GM12875 (cell line): ENCODE measurements at regions not wholly inside any gene's neighbourhood (a gene's known extent, or its start where the extent isn't known, plus 50 kb on each side); places are given as distances from the start of the nearest gene placed in this dataset.
"Not testable (repeated sequence)": the region's sequence is repeated elsewhere in the genome, so short reads cannot be mapped to it uniquely, and the experiment has no call there.

ENCODE experiments used
- H3K4me3 ChIP-seq: one replicate; pipeline ENCODE4 v1.5.1; 2011; ENCODE audit warnings: low read depth, low read length, control low read depth
- TF ChIP-seq, protein P1 (sequence below): IDR thresholded peaks from 2 replicates; pipeline ENCODE4 v1.5.1; 2011; ENCODE audit warnings: low read depth, mild to moderate bottlenecking, control low read depth, inconsistent platforms, low read length, moderate library complexity, borderline replicate concordance; ENCODE audit not compliant: insufficient read depth

DNA sequence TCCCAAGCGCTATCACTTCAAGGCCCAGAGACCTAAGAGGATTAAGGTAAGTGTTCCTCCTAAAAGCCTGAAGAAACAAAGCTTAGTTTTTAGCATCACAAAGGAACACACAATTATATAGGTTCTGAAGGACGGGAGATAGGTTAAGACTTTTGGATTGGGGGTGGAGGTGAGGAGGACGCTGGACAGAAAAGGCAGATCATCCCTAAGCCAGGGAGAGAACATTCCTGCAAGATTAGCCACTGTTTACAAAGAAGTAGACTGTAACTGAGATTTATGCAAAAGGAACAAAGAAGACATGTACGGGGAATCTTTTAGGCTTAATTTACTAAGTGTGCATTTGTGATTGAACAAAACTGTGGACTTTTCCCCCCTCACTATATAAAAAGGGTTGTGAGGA, 184.1 kb upstream of the IRX5 start:
- TF ChIP-seq, protein P1, sequence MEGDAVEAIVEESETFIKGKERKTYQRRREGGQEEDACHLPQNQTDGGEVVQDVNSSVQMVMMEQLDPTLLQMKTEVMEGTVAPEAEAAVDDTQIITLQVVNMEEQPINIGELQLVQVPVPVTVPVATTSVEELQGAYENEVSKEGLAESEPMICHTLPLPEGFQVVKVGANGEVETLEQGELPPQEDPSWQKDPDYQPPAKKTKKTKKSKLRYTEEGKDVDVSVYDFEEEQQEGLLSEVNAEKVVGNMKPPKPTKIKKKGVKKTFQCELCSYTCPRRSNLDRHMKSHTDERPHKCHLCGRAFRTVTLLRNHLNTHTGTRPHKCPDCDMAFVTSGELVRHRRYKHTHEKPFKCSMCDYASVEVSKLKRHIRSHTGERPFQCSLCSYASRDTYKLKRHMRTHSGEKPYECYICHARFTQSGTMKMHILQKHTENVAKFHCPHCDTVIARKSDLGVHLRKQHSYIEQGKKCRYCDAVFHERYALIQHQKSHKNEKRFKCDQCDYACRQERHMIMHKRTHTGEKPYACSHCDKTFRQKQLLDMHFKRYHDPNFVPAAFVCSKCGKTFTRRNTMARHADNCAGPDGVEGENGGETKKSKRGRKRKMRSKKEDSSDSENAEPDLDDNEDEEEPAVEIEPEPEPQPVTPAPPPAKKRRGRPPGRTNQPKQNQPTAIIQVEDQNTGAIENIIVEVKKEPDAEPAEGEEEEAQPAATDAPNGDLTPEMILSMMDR: no peak
- H3K4me3 ChIP-seq: no peak overlapping the region

DNA sequence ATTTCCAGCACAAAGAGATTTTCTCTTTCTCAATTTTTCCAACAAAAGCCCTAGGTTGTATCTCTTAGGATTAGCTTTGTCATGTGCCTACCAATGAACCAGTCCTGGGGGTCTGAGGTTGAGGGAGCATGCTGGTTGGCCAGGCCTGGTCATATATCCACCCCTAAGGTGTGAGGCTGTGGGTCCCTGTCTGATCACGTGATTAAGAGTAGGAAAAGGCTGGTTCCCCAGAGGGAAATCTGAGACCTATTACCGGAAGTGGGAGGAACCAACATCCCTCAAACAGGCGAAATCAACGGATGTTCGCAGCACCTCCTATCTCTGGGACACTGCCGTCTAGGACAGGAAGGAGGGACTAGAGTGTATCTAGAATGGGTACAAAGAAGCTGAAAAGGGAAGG, 185.7 kb upstream of the IRX5 start:
- TF ChIP-seq, protein P1: no peak

DNA sequence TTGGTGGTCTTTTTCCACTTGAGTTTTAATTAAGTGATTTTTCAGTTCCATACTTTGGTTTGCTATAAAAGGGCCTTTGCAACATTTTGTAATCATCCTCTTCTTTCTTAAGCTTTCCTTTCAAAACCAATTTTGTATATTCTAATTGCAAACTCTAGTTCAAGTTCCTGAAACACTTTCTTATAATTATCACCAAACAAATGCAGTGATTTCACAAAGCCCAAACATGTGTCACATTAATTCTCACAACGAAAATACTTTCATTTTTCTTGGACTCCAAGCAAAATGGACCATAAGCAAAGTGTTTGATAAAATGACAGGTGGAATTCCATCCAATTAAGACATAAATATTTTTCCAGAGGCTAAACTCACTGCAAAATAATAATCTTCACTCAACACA, 188.2 kb upstream of the IRX5 start:
- TF ChIP-seq, protein P1: no peak
- H3K4me3 ChIP-seq: no peak overlapping the region

More for the DNA sequence above, 185.7 kb upstream of the IRX5 start:
- no peak overlapping the region for H3K4me3 ChIP-seq

DNA sequence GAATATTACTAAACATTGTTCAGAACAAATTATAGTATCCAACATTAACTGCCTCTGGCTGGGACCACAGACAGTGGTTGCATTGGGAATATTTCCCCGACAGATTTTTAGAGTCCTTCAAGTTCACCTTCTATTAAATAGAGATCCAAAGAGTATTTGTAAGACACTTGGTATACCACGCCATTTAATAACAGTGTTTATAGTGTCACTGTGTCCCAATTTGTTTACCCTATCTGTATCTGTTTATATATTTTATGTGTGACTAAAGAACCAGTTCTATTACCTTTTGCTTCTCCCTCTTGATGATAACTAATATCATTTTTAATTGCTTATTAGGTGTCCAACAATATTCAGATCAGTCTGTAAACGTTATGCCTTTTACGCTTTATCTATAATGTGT, 191.3 kb upstream of the IRX5 start:
- TF ChIP-seq, protein P1: no peak
- no peak overlapping the region for H3K4me3 ChIP-seq

DNA sequence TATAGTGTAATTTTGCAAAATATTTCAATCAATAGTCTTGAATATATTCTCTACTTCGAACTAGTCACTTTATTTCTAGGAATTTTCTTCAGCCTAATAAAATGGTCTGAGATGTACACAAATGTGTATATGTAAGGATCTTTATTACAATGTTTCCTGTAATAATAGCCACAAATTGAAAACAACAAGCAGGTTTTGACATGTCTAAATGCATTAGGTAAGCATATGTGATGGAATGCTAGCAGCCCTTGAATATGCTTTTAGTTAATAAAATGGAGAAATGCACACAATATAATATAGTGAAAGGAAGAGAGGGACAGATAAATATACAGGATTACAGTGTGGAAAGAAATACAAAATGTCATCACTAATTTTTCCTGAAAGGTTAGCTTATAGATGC, 196.5 kb upstream of the IRX5 start:
- TF ChIP-seq, protein P1: no peak
- H3K4me3 ChIP-seq: no peak overlapping the region

DNA sequence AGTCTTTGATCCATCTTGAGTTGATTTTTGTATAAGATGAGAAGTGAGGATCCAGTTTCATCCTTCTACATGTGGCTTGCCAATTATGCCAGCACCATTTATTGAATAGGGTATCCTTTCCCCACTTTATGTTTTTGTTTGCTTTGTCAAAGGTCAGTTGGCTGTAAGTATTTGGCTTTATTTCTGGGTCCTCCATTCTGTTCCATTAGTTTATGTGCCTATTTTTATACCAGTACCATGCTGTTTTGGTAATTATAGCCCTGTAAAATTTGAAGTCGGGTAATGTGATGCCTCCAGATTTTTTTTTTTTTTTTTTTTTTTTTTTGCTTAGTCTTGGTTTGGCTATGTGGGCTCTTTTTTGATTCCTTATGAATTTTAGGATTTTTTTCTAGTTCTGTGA, 203.0 kb upstream of the IRX5 start:
- not testable (repeated sequence) for H3K4me3 ChIP-seq

DNA sequence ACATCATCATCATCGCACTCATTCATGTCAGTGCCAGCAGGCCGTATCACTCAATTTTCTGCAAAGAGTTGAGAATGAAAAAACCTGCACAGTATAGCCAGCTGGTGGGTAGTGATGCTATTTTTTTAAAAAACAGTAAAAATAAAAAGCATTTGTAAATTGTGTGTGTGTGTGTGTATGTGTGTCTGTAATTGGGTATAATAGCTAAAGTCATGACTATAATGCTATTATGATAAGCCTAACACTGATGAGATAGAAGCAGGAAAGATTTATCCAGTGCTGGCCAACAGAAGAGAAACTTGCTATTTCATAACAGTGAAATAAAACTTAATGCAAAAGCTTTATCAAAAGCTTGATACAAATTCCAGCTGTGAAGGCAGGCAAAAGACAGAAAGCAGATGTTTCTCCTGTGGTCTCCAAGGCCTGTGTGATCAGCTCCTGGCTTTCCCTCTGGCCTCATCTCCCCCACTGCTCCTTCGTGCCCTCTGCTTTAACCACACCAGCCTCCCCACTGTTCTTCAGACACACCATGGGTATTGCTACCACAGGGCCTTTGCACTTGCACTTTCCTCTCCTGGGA, 206.2 kb upstream of the IRX5 start:
- TF ChIP-seq, protein P1: no peak
- no peak overlapping the region for H3K4me3 ChIP-seq

DNA sequence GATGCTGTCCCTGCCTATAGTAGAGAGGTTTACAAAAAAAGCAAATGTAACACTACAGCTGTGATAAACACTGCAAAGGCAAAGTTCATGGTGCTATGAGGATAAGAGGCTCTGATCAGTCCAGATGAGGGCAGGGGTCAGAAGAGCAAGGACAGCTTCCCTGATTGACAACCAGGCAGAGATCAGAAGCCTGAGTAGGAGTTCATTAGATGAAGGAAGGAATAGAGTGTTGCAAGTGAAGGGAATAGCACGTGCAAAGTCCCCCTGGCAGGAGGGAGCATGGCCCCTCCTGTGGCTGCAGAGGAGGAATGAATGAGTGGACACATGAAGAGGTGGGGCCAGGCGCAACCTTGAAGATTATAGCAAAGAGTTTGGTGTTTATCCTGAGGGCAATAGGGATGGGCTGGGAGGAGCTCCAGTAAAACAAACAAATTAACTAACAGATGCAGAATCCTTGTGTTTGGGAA, 208.4 kb upstream of the IRX5 start:
- TF ChIP-seq, protein P1: no peak
- no peak overlapping the region for H3K4me3 ChIP-seq
